K562 (cell line): ENCODE measurements at regions not wholly inside any gene's neighbourhood (a gene's known extent, or its start where the extent isn't known, plus 50 kb on each side); places are given as distances from the start of the nearest gene placed in this dataset.

Experiments used
- CREB3 ChIP-seq: fragments of 450-650 bp; conservative IDR thresholded peaks from 2 replicates; pipeline ENCODE4 v1.6.1; 2016; ENCODE audit warnings: missing genetic modification characterization, low read depth, mild to moderate bottlenecking, missing compliant biosample characterization, moderate library complexity
- GTF2F1 ChIP-seq: IDR thresholded peaks from 2 replicates; pipeline ENCODE4 v1.6.1; 2011; ENCODE audit warnings: low read depth, low read length, improper control_type of control experiment
- LEF1 ChIP-seq: fragments of 450-650 bp; IDR thresholded peaks from 2 replicates; pipeline ENCODE4 v1.6.1; 2016; ENCODE audit warnings: mild to moderate bottlenecking
- REST ChIP-seq, 2 experiments: fragments of 450-650 bp; formaldehyde crosslinking in 1 of 2; IDR thresholded peaks; 2 replicates each; pipeline versions ENCODE4 v1.4.0 to v1.6.1; 2014 to 2020; ENCODE audit warnings: mild to moderate bottlenecking in 2 of 2, borderline replicate concordance in 1 of 2, low read depth in 1 of 2

GRCh38 chr3:103494011-103494410 is 1059.2 kb downstream of the ZPLD1 start (continued):
- no peak for TF ChIP-seq REST (IDR thresholded peaks at IDR 0.05; ENCODE audit: borderline replicate concordance)
- TF ChIP-seq REST (CRISPR knock-in tag; IDR thresholded peaks at IDR 0.05; ENCODE audit: low read depth): no peak
- no peak for TF ChIP-seq CREB3 (tag)
- TF ChIP-seq GTF2F1: no peak
- no peak for TF ChIP-seq LEF1
